ENCODE measurements at regions not wholly inside any gene's neighbourhood (a gene's known extent, or its start where the extent isn't known, plus 50 kb on each side); places are given as distances from the start of the nearest gene placed in this dataset.

DNA sequence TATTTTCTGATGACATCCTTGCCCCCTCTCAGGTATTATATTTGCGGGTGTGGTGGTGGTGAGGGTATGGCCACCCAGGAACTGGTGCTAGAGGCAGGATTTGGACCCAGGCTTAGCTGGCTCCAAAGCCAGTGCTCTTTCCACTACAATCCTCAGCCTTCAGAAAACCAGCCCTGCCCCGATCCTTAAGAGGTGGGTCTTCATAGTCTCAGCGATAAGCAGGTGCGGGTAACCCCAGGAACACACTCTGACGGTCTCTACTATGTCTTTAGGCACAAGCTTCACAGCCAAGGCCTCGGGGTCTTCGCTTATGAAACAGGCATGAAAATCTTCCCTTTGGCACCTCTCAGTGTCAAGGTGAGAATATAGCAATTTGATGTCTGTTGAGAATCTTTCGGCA lies 169.3 kb downstream of the FGF18 start:
- no peaks in the 10 kb centered on the region for H3K27me3 ChIP-seq (ENCODE audit: low read length)

DNA sequence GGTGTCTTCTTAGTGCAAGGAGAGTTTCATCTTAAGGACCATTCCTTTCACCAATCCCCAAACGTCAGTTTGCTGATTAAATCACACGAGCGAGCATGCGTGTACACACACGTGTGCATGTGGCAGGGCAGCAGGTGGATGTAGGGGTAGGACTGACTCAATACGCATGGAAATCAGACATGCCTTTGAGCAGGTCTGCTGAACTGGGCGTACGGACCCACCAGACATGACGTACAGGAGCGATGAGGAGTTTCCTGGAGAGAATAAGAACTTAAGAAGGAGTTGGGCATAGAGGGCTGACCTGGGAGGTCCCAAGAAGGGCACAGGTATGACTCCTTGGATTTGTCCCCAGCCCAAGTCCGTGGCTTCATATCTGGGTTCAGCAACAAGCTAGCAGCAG lies 170.0 kb downstream of the FGF18 start:
- H3K27ac ChIP-seq (ENCODE audit: low read depth, low read length): no peak overlapping the region
- H3K27me3 ChIP-seq (ENCODE audit: low read length): no peaks in the 10 kb centered on the region
- H3F3A ChIP-seq (ENCODE audit: insufficient read depth): no peaks in the 10 kb centered on the region
- H2AFZ ChIP-seq (ENCODE audit: low read depth, low read length, severe bottlenecking): no peak overlapping the region
- H3K4me2 ChIP-seq (ENCODE audit: low read depth, low read length, poor library complexity, severe bottlenecking): no peak overlapping the region
- no peaks in the 10 kb centered on the region for H3K9me3 ChIP-seq (ENCODE audit: insufficient read depth, low read length)
- no peak for TF ChIP-seq EZH2phosphoT487 (conservative IDR thresholded peaks at IDR 0.05; ENCODE audit: low read length)
- TF ChIP-seq CTCF (IDR thresholded peaks at IDR 0.05; ENCODE audit: insufficient read depth, low read length, poor library complexity, severe bottlenecking): no peak
- H3K9ac ChIP-seq (ENCODE audit: low read length): no peak overlapping the region
- no peak overlapping the region for H3K4me3 ChIP-seq (ENCODE audit: insufficient read depth, low read length, poor library complexity, severe bottlenecking)
- no peaks in the 10 kb centered on the region for H3K9me2 ChIP-seq (replicated peaks; ENCODE audit: insufficient read depth, low read length)
- H4K20me1 ChIP-seq (ENCODE audit: low read depth, low read length): no peaks in the 10 kb centered on the region
- no peaks in the 10 kb centered on the region for H3K79me2 ChIP-seq (ENCODE audit: insufficient read depth, low read length)
- no peaks in the 10 kb centered on the region for H3K36me3 ChIP-seq (ENCODE audit: low read length)

More for the DNA sequence above, 169.3 kb downstream of the FGF18 start:
- Histone ChIP-seq H3K4me3 (ENCODE audit: insufficient read depth, low read length, poor library complexity, severe bottlenecking) (no peak overlapping the region), H3K9ac (ENCODE audit: low read length) (no peak overlapping the region), H3K9me3 (ENCODE audit: insufficient read depth, low read length) (no peaks in the 10 kb centered on the region), H3K36me3 (ENCODE audit: low read length) (no peaks in the 10 kb centered on the region), H3K79me2 (ENCODE audit: insufficient read depth, low read length) (no peaks in the 10 kb centered on the region), H4K20me1 (ENCODE audit: low read depth, low read length) (no peaks in the 10 kb centered on the region), H3K4me2 (ENCODE audit: low read depth, low read length, poor library complexity, severe bottlenecking) (no peak overlapping the region), H3K9me2 (replicated peaks; ENCODE audit: insufficient read depth, low read length) (no peaks in the 10 kb centered on the region), H3F3A (ENCODE audit: insufficient read depth) (no peaks in the 10 kb centered on the region), H3K27ac (ENCODE audit: low read depth, low read length) (no peak overlapping the region), H2AFZ (ENCODE audit: low read depth, low read length, severe bottlenecking) (no peak overlapping the region)
- TF ChIP-seq EZH2phosphoT487 (conservative IDR thresholded peaks at IDR 0.05; ENCODE audit: low read length): no peak
- TF ChIP-seq CTCF (IDR thresholded peaks at IDR 0.05; ENCODE audit: insufficient read depth, low read length, poor library complexity, severe bottlenecking): no peak

GRCh38 chr5:171592076-171592475 lies 172.6 kb downstream of the FGF18 start:
- Histone ChIP-seq H2AFZ (ENCODE audit: low read depth, low read length, severe bottlenecking) (no peak overlapping the region), H3K9ac (ENCODE audit: low read length) (no peak overlapping the region), H3K9me3 (ENCODE audit: insufficient read depth, low read length) (no peaks in the 10 kb centered on the region), H3K4me3 (ENCODE audit: insufficient read depth, low read length, poor library complexity, severe bottlenecking) (no peak overlapping the region), H3K36me3 (ENCODE audit: low read length) (no peaks in the 10 kb centered on the region), H3K4me2 (ENCODE audit: low read depth, low read length, poor library complexity, severe bottlenecking) (no peak overlapping the region), H4K20me1 (ENCODE audit: low read depth, low read length) (no peaks in the 10 kb centered on the region), H3F3A (ENCODE audit: insufficient read depth) (no peaks in the 10 kb centered on the region), H3K79me2 (ENCODE audit: insufficient read depth, low read length) (no peaks in the 10 kb centered on the region), H3K27ac (ENCODE audit: low read depth, low read length) (no peak overlapping the region), H3K27me3 (ENCODE audit: low read length) (no peaks in the 10 kb centered on the region), H3K9me2 (replicated peaks; ENCODE audit: insufficient read depth, low read length) (no peaks in the 10 kb centered on the region)
- TF ChIP-seq CTCF (IDR thresholded peaks at IDR 0.05; ENCODE audit: insufficient read depth, low read length, poor library complexity, severe bottlenecking) (no peak), EZH2phosphoT487 (conservative IDR thresholded peaks at IDR 0.05; ENCODE audit: low read length) (no peak)
